EH (cell line): ENCODE measurements at regions not wholly inside any gene's neighbourhood (a gene's known extent, or its start where the extent isn't known, plus 50 kb on each side); places are given as distances from the start of the nearest gene placed in this dataset.
A peak's percentile ranks its signal among the peaks of the same experiment; 100 is the strongest.

Experiments
- DNase-seq: peaks from one replicate; pipeline ENCODE4 v3.0.0-alpha.2; 2015; ENCODE audit warnings: low read depth

- DNase-seq: no peak
Measured at GRCh38 chr16:72502594-72503005, 330.6 kb upstream of the PMFBP1 start.

GRCh38 chr16:72501739-72502593 is 330.0 kb upstream of the PMFBP1 start:
- peak; percentile 77 for DNase-seq

DNA sequence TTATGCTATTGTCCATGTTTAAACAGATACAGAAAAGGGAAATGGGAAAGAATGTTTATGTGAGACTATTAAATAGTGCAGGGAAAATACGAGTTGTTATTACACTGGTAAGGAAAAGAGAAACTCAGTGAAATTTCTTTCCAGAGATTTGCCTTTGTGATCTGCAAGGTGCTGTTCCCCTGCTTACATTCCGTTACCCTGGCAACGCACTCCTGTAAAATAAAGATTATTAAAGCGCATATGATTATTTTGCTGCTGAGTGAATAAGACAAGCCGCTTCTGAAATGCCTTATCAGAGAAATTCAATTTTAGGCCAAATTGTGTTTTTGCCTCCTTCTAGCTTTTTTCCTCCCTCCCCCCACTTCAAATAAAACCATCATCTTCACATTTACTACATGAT is 328.6 kb upstream of the PMFBP1 start:
- no peak for DNase-seq

GRCh38 chr16:72493716-72494415 is 321.9 kb upstream of the PMFBP1 start:
- peak; percentile 85 for DNase-seq

DNA sequence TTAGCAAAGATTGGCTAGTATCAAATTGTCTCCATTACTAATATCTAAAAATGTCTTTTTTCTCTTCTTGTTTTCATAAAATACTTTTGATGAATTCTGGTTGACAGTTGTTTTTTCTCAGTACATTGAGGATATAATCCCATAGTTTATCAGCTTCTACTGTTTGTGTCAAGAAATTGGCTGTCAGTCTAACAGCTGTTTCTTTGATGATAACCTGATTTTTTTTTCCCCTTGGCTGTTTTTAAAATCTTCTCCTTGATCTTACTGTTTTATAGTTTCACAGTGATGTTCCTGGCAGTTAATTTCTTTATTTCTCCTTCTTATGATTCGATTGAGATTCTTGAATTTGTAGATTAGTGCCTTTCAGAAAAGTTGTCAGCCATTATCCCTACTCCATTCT is 315.3 kb upstream of the PMFBP1 start:
- no peak for DNase-seq

GRCh38 chr16:72482695-72483094 is 310.7 kb upstream of the PMFBP1 start:
- no peak for DNase-seq

- DNase-seq: no peak
Measured at GRCh38 chr16:72481419-72481818, 309.5 kb upstream of the PMFBP1 start.

- DNase-seq: peak; percentile 75
Measured at GRCh38 chr16:72480911-72481310, 309.0 kb upstream of the PMFBP1 start.

DNA sequence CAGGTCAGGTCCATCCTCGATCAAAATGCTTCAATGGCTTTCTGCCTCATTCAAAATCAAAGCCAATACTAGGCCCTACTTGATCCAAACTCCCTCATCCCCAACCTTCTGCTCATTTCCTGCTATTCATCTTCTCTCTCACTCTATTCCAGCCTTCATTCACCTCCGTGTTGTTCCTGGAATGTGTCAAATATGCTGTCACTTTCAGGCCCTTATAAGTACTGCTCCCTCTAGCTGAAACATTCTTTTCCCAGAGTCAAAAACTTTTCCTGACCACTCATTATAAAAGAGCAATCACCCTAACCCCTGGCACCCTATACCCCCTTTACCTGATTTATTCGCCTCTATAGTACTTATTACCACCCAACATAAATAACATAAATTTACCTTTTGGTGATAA is 303.7 kb upstream of the PMFBP1 start:
- DNase-seq: peak; percentile 37

DNA sequence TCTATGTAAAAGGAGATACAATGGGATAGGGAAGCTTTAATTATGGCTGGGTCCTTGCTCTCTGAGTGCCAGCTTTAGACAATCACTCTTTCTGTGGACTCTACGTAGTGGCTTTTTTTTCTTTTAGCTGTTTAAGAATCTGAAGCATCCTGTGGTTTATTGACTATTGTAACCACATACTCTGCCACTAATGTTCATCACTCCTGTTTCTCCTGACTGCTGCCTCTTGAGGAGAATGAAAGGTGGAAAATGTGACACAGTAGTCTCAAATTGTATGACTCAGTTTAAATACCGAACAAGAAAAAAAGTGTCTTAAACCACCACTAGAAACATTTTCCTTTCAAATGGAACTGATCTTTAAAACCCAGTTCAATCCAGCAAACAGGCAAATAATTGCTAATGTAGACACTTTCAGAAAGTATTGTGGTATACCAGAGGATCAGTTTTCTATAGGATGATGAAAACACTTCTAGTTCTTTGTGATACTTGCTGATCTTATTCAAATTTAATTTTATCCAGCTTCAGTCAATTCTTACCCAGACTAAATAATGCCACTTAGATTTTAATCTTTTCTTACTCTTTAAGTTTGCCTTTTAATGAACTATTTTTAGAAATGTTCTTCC is 302.7 kb upstream of the PMFBP1 start:
- DNase-seq: peak; percentile 92

GRCh38 chr16:72473631-72474030 is 301.7 kb upstream of the PMFBP1 start:
- no peak for DNase-seq

- no peak for DNase-seq
Measured at GRCh38 chr16:72471317-72471924, 299.5 kb upstream of the PMFBP1 start.

GRCh38 chr16:72470541-72470940 is 298.6 kb upstream of the PMFBP1 start:
- no peak for DNase-seq

- DNase-seq: no peak
Measured at GRCh38 chr16:72469932-72470331, 298.0 kb upstream of the PMFBP1 start.

- no peak for DNase-seq
Measured at GRCh38 chr16:72468582-72468981, 296.6 kb upstream of the PMFBP1 start.

- peak; percentile 60 for DNase-seq
Measured at GRCh38 chr16:72467157-72467759, 295.3 kb upstream of the PMFBP1 start.

- DNase-seq: no peak
Measured at GRCh38 chr16:72464597-72465368, 292.8 kb upstream of the PMFBP1 start.

DNA sequence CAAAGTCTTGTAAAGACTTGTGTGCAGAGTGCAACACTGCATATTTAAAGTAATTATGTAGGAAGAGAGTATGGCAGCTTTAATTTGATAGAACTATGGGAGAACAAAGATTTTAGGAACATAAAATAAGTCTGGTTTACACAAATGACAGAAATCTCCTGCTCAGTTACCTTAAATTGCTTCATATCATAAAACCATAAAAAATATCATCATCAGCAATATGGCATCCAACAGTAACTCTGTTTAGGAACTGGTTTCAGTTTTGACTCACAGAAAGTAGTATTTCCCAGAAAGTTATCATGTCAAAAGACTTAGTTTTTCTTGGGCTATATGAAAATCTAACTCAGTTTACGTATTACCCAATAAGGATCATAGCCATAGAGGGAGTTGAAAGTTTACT is 292.1 kb upstream of the PMFBP1 start:
- no peak for DNase-seq

DNA sequence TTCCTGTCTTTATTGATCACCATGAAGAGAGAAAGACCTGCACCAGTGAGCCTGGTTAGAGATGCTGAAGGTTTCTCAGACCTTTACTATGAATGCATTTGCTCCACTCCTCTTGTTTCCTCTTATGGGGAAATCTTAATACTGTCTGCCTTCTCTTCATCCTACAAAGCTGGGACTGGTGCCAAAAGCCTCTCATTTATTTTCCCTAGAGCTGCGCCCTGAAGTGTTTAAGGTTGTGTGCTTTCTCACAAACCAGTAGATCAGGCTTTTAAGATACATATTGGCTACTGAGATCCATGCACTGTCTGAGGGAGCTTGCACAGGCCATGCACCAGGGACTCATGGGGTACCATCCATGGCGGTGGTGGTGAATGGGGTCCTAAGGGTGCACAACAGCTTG is 286.1 kb upstream of the PMFBP1 start:
- DNase-seq: no peak

GRCh38 chr16:72457243-72457940 is 285.4 kb upstream of the PMFBP1 start:
- no peak for DNase-seq
